ENCODE measurements at regions not wholly inside any gene's neighbourhood (a gene's known extent, or its start where the extent isn't known, plus 50 kb on each side); places are given as distances from the start of the nearest gene placed in this dataset.
"Not testable (repeated sequence)": the region's sequence is repeated elsewhere in the genome, so short reads cannot be mapped to it uniquely, and the experiment has no call there.

DNA sequence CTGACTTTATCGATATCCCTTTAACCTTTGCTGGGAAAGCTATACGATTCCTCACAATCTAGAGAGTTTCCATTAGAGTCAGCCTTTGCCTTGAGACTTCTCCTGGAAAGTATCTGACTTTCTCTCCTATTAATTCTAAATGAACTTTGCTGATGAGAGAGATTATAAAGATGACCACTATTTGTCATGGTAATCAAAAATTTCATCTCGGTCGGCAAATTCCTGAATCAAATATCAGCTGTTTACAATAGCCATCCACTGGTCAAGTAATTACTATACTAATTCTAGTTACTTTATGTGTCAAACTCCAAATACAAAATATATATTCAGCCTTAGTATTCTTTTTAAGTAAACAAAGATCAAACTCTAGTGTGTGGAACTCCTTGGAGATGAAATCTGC, 164.4 kb upstream of the ITGA1 start:
- DNase-seq, result no peak

DNA sequence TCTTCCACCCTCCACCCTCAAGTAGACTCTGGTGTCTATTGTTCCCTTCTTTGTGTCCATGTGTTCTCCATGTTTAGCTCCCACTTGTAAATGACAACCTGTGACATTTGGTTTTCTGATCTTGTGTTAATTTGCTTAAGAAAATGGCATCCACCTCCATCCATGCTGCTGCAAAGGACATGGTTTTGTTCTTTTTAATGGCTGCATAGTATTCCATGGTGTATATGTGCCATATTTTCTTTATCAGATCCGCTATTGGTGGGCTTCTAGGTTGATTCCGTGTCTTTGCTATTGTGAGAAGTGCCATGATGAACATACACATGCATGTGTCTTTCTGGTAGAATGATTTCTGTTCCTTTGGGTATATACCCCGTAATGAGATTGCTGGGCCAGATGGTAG, 163.4 kb upstream of the ITGA1 start:
- DNase-seq, result no peak

DNA sequence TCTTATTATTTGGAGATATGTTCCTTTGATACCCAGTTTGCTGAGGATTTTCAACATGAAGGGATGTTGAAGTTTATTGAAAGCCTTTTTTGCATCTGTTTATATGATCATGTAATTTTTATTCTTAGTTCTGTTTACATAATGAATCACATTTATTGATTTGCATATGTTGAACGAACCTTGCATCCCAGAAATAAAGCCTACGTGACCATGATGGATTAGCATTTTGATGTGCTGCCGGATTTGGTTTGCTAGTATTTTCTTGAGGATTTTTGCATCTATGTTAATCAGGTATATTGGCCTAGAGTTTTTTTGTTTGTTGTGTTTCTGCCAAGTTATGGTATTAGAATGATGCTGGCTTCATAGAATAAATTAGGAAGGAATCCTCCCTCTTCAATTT, 161.4 kb upstream of the ITGA1 start:
- no peak for DNase-seq

DNA sequence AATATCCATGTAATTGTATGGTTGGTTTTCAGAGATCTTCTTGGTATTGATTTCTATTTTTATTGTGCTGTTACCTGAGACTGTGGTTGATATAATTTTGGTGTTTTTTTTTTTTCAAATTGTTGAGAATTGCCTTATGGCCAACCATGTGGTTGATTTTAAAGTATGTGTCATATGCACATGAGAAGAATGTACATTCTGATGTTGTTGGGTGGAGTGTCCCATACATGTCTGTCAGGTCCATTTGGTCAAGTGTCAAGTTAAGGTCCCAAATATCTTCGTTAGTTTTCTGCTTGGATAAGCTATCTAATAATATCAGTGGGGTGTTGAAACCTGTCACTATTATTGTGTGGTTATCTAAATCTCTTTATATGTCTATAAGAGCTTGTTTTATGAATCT, 160.0 kb upstream of the ITGA1 start:
- no peak for DNase-seq

DNA sequence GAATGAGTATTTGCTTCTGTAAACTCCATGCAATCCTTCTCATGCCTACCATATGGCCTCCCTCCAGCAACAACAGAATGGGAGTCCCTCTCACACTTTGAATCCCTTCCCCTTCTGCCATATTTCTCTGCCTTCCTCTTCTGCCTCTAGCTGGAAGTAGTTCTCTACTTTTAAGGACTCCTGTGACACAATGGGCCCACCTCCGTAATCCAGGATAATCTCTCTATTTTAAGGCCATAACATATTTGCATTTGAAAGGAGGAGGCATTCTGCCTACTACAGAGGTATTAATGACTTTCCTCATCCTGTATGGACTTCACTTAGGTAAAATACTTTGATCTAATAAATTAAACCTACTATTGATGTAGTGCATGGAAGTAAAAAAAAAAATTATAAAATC, 155.4 kb upstream of the ITGA1 start:
- no peak for DNase-seq

DNA sequence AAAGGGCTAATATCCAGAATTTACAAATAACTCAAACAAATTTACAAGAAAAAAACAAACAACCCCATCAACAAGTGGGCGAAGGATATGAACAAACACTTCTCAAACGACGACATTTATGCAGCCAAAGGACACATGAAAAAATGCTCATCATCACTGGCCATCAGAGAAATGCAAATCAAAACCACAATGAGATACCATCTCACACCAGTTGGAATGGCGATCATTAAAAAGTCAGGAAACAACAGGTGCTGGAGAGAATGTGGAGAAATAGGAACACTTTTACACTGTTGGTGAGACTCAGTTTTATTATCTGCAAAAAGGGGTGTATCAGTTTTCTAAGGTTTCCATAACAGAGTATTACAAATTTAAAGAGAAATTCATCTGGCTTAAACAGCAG, 153.5 kb upstream of the ITGA1 start:
- DNase-seq, result not testable (repeated sequence)

DNA sequence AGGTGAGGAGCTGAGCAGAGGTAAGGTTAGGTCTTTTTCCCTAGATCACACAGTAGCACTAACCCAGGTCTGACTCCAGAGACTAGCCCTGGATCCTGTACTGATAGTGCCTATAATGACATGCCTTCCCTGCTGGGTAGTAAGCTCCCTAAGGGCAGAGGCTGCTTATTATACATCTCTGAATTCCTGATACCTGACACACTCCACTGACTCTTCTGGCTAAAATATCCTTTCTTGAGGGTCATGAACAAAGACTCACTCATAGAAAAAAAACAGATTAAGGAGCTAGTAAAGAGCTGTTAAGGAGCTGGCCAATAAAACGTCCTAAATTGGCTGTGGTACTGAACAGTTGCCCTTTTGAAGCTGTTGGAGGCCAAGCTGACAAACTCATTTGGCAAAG, 149.0 kb upstream of the ITGA1 start:
- DNase-seq, result no peak

DNA sequence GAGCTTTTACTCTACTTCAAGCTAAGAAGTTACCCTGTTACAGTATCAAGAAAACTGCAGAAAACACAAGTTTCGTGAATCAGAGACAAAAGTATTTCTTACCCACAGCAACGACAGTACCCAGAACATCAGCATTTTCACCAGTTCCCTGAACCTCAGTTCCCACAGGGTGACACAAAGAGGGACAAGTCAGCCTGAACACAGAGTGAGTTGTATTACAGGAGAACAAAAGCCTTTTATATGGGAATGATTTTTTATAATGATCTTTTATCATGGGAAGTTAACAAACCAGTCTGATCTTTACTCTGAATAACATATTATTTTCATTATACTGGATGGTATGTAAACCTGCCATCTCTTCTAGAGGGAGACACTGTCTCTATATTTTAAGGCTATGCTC, 139.0 kb upstream of the ITGA1 start:
- DNase-seq, result no peak

DNA sequence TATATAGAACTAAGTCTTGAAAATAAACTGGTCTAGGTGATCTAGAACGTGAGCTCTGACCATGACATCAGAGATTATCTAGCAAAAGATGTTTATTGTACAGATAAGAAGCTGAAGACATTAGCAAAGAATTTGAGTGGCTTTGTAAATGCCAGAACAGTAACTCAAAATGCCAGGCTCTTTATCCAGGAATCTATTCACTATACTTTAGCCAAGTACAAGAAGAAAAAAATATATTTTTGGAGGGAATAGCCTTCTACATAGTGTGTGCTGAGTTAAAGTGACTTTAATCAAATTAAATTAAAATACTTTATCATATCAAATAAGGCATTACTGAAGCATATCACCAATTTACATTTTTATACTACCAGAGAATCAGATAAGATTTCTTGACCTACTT, 132.6 kb upstream of the ITGA1 start:
- DNase-seq, result no peak

DNA sequence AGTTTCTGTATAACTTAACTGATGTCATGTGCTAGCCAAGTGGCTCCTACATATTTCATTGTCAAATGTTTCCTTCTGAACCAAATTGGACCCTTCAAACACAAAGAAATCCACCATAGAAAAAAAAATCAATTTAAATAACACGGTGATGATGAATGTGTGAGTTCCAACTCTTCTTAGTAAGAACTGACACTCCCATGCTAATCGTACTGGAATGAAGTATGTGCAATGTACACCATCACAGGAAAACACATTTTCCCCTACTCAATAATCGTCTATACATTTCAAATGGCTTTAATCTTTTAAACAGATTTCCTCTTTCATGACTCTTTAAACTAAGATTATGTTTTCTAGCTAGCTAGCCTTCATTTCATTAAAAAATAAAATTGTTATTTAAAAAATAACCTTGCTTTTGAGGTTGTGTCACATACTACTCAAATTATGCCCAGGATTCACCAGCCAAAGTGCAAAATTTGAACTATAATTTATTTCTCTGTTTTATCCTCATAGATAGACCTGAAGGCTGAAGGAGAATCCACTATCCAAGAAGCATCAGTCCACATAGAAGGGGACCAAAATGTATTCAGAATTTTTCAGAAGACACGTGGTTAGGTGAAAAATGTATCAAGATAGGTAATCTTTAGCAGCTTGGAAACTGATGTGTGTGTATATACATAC, 131.0 kb upstream of the ITGA1 start:
- no peak for DNase-seq

DNA sequence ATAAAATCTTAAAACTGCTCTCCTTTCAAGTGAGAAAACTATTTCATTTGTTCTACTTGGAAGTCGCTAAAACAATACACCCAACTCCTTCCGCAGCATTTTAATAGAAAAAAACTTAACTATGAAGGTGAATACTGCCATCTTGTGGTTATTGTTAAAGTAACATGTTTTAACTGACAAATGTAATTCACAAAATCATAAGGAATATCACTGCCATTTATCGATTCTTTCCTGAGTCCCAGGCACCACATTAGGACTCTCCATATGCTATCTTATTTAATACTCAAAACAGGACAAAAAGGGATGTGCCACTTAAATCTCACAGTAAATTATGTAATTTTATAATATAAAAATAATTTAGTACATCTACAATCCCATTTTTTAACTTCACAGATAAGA, 130.5 kb upstream of the ITGA1 start:
- DNase-seq, result peak; percentile 68

DNA sequence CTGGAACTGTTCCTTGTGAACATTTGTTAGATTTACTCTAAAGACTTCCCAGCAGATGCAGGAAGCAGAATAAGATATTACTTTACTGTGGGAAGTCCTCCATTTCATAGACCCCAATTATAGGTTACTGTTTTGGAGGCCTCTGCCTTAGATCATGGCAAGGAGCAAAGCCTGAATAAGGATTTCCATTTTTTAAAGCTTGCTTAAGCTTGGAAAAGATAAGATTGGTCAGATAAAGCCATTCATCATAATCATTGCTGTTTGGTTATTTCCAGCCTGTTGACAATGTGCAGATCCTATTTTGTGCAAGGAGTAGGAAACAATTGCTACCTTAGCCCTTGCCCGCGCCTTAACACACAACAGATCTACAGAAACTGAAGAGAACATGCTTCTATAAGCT, 129.5 kb upstream of the ITGA1 start:
- DNase-seq, result no peak

DNA sequence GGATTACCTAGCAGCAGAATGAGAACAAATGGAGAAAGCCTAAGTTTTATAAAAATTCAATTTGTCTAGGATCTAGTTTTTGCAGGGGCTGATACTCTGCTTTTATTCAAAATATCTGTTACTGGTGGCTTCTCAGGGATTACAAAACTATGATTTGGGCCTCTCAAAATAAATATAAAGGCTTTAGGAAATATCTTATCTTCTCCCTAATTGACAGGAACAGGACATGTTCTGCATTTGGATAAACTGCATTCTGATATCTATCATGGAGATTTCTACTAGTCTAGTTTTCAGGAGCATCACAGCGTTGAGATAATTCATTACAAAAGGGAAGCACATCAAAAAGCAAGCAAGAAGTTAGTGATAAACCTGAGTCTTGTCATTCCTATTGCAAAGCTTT, 127.1 kb upstream of the ITGA1 start:
- no peak for DNase-seq

DNA sequence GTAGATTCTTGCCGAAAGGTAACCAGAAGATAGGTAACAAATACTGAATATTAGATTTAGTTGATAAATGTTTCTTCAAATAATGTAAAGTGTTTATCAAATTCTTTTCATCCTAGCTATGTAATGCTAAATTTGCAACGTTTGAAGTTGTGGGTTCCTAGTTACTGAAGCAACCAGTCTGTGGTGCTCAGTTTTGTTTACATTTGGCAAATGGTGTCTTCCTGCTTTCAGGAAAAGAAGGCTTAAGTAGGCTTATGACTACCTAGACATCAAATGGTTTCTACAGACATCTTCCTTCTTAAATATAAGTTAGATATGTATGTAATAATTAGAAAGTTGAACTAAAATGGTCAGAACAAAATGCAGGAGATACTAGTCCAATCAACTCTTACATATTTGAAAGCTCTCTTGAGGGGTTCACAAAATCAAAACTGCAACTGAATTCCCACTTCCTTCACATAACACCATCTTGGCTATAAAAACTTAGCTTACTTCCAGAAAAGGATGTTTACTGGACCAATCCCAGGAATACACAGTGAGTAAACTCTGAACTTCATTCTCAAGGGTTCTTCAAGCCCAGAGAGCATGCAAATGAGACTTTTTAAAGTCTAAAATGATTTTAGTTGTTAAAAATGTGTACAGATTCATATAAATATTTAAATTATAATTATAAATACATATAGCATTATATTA, 125.7 kb upstream of the ITGA1 start:
- DNase-seq, result no peak

DNA sequence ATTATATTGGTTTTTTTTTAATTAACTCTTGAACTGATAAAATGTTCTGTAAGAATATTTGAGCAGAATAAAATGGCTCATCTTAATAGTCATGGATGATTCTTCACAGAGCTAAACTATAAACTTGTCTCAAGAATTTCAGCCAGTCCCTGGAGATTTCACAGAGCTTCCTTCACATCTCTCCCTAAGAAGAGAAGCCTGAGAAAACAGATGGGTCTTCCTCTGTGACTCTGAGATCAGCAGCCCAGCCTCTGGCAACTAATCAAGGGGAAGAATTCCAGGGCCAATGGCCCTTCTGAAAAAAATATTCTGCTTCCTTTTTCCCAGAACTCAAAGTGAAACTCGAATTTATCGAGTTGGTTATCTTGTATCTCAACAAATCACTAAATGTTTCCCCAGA, 122.2 kb upstream of the ITGA1 start:
- DNase-seq, result no peak

DNA sequence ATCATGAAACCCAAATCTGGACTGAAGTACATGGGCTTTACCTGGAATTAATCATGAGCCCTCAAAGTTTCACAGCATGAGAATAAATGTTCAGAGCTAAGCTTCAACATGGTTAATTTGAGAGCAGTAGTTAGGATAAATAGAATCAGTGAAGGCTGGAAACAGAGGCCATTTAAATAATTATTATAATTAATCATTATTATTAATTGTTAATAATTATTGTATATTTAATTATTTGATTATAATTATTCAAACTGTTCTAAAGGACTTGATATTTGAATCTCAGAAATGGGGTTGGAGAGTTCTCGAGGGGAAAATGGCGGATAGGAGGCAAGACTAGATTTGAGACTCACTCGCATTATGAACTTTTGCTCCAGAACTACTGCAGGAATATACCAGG, 119.6 kb upstream of the ITGA1 start:
- no peak for DNase-seq

DNA sequence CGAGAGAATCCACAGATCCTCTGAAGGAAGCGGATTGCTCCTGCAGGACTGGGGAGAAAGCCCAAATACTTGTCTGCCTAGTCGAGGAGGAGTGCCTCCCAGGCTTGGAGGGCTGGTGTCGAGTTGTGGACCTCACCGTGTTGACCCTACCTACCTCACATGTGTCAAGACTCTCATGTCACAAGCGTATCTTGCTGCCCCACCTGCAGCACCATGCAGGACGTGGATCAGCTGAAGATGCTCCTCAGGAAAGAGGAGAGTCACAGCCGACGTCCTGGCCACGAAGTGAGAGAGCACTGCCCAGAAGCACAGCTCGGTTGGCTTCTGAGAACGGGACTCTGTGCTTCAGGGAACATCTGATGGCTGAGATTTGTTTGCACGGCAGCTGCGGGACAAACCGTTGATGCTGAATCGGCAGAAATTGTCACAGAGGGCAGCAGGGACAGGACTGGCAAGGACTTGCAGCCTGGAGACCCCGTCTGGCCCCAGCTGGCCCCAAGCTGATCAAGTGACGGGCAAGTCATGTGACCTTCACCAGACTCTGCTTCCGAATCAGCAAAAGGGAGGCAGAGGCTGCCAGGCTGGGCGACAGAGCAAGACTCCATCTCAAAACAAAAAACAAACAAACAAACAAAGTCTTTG, 119.1 kb upstream of the ITGA1 start:
- no peak for DNase-seq

DNA sequence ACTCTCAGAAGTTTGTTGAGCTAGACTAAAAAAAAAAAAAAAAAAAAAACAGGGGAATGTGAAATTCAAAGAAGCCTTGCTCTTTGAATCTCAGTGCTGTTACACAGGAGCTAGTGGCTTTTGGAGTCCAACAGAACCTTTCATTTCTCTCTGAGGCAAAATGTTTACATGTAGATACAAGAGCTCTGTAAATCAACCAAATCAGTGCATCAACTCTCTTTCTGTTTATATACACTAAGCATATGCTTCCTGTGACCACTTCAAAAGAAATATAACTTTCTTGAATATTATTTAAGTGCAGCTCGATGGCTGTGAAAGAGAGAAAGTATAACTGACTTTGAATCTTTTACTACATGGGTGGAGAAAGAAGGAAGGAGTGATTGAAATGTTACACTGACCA, 115.3 kb upstream of the ITGA1 start:
- DNase-seq, result no peak

DNA sequence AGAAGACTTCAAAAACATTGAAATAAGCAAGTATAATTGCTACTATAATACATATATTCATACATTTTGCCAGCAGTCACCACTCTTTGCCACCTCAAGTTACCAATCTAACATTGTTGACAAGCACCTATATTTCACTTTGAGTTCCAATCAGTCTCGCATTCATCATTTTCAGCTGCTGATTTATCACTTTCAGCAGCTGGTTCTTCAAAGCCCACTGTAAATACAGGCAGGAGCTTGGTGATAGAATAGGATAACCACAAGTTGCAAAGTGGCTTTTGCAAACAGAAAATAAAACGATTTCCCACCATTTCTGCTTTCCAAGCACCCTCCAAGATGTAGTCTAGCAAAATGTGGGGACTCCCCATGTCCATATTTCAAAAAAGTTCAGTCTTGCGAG, 114.2 kb upstream of the ITGA1 start:
- no peak for DNase-seq

DNA sequence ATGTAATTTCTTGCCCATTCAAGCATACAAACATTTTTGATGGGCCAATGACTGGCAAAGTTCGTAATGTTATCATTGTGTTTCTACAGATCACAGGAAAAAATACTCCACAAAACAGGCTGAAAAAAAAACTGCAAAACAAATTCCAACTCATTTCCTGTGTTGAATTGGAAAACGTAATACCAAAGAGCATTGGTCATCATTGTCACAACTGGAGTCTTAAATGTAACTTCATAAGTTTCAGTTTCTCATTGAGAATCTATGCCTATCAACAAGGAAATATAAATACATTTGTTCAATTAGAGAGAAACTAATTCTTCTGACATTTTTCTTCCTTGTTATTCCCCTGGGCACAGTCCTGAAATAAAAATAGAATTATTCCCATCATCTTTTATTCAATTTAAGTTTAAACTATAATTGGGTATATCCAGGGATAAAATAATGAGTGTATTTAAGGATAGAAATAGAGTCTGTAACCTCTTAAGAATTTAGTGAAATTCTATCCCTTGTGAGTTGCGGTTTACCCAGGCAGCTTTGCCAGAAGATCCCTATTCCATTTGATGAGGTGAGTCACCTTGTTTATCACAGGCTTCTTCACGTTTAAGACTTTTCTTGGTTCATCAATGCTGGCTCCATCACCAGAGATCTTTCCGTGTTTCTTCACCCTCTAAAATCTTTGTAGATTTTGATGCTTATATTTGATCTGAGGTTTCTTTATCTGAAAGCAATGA, 112.7 kb upstream of the ITGA1 start:
- no peak for DNase-seq

DNA sequence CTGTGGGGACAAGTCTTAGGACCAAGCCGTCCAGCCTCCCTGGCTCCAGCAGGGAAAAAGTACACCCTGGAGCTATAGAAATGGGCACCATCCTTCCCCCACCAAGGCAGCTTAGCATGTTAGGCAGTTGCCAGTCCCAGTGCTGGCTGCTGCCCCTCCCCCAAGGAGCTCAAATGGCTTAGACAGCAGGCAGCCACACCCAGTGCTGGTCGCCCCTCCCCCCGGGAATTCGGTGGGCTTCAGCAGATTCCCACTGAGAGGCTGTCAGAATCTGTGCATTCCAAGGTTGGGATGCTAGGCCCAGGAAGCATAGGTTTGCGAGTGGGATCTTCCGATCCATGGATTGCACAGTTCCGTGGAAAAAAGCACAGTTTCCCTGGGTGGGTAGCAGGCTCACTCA, 105.2 kb upstream of the ITGA1 start:
- no peak for DNase-seq

DNA sequence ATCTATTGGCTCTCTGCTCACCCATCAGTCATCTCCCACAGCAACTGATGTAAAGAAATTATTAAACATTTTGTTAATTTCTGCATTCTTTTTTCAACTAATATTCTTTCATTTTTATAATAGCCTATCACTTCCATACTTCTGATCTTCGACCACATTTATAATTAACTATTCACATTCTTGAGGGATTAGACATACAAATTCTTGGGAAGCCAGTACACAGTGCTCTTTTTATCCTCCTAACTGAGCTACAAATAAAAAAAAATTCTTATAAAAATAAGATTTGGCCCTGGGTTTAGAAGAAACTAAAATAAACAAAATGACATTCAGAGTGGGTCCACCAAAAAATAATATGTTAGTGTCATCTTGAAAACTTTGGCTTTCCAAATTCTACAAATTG, 103.7 kb upstream of the ITGA1 start:
- DNase-seq, result no peak

DNA sequence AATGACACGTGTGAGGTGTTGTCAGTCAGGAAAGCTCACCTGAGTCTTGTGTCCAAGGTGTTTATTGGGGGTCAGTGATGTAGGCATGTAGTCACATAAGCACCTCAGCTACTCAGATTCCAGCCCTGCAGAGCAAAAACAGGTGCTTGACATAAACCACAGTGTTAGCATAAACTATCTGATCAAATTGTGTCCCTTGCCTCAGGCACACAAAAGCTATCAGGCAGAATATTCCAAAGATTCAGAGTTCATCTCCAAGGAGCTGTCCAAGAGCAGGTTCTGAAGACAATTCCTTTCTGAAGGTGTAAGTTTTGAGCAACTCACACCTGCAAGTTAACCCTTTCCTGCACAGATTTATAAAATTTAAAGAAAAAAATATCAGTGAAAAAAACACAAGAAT, 102.2 kb upstream of the ITGA1 start:
- DNase-seq, result no peak

DNA sequence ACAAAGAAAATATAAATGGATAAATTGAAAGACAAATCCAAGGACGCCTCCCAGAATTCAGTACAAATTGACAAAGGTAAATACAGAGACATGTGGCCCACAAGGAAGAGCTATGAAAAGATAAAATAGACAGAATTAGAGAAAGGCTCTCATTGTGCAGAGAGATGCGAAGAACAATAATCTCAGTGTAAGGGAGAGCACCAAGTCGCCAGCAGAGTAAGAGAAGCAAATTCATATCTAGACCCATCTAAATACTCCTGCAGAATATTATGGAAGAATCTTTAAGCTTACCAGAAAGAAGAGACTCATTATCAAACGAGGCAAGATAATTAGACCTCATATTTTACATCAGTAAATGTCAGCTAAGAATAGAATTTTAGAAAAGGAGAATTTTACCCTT, 101.7 kb upstream of the ITGA1 start:
- no peak for DNase-seq
